HG03095 (cell line): ENCODE measurements at regions not wholly inside any gene's neighbourhood (a gene's known extent, or its start where the extent isn't known, plus 50 kb on each side); places are given as distances from the start of the nearest gene placed in this dataset.

Experiments used
- ATAC-seq: cut with Tn5 transposase; IDR thresholded peaks from one replicate; pipeline ENCODE4 v1.9.1; 2021; ENCODE audit warnings: moderate library complexity; ENCODE audit not compliant: unreplicated experiment

- no peak for ATAC-seq
Measured at GRCh38 chr2:139850254-139850890, 1070.2 kb upstream of the NXPH2 start.

- ATAC-seq, result no peak
Measured at GRCh38 chr2:139836769-139837168, 1056.6 kb upstream of the NXPH2 start.

- ATAC-seq, result no peak
Measured at GRCh38 chr2:139835101-139835500, 1054.9 kb upstream of the NXPH2 start.

- ATAC-seq, result no peak
Measured at GRCh38 chr2:139828011-139828410, 1047.8 kb upstream of the NXPH2 start.

- ATAC-seq, result no peak
Measured at GRCh38 chr2:139825726-139826125, 1045.5 kb upstream of the NXPH2 start.

GRCh38 chr2:139819273-139819796 lies 1039.1 kb upstream of the NXPH2 start:
- ATAC-seq, result no peak

- ATAC-seq, result no peak
Measured at GRCh38 chr2:139814458-139814857, 1034.3 kb upstream of the NXPH2 start.

GRCh38 chr2:139813340-139813739 lies 1033.2 kb upstream of the NXPH2 start:
- ATAC-seq, result no peak

GRCh38 chr2:139805441-139805840 lies 1025.3 kb upstream of the NXPH2 start:
- ATAC-seq, result no peak

- no peak for ATAC-seq
Measured at GRCh38 chr2:139798391-139798790, 1018.2 kb upstream of the NXPH2 start.

GRCh38 chr2:139790807-139791752 lies 1010.9 kb upstream of the NXPH2 start:
- ATAC-seq, result no peak

- no peak for ATAC-seq
Measured at GRCh38 chr2:139790136-139790535, 1009.9 kb upstream of the NXPH2 start.

- no peak for ATAC-seq
Measured at GRCh38 chr2:139778732-139779131, 998.5 kb upstream of the NXPH2 start.

GRCh38 chr2:139773720-139774277 lies 993.6 kb upstream of the NXPH2 start:
- no peak for ATAC-seq

GRCh38 chr2:139769633-139770032 lies 989.4 kb upstream of the NXPH2 start:
- ATAC-seq, result no peak

- no peak for ATAC-seq
Measured at GRCh38 chr2:139763705-139764104, 983.5 kb upstream of the NXPH2 start.

- ATAC-seq, result no peak
Measured at GRCh38 chr2:139759000-139759505, 978.9 kb upstream of the NXPH2 start.

- no peak for ATAC-seq
Measured at GRCh38 chr2:139746901-139747300, 966.7 kb upstream of the NXPH2 start.

GRCh38 chr2:139744273-139744672 lies 964.1 kb upstream of the NXPH2 start:
- ATAC-seq, result no peak

GRCh38 chr2:139742216-139743172 lies 962.3 kb upstream of the NXPH2 start:
- no peak for ATAC-seq
